GM21529 (cell line): ENCODE measurements at regions not wholly inside any gene's neighbourhood (a gene's known extent, or its start where the extent isn't known, plus 50 kb on each side); places are given as distances from the start of the nearest gene placed in this dataset.
A peak's percentile ranks its signal among the peaks of the same experiment; 100 is the strongest.
"Not testable (repeated sequence)": the region's sequence is repeated elsewhere in the genome, so short reads cannot be mapped to it uniquely, and the experiment has no call there.

Experiments used
- ATAC-seq: cut with Tn5 transposase; IDR thresholded peaks from one replicate; pipeline ENCODE4 v1.9.1; 2021; ENCODE audit not compliant: unreplicated experiment

DNA sequence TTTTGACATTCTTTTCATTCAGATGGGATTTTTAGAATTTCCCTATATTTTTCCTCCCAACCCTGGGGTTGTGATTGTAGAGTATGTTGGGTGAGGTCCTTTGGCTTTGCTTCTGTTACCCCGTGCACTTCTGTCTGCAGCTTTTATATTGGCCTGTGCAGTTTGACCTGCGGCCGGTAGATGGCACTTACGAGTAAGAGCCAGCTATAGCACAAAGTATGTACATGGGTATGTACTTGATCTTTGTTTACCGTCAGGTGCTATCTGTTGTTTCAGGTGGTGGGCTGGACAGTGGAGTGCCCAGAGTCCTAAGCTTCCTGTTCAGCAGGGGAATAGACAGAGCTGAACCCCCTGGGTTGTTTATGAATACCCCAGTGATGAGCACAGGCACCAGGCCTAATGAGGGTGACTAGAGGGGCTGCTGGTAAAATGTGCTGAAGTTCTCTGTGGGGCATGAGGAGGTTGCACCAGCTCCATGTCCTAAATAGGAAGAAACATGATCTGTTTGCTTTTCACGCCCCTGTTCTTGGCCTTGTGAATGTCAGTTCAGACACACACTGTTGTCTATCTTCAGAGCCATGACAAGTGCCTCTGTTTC, 58.9 kb upstream of the THUMPD2 start:
- ATAC-seq = peak; percentile 97

DNA sequence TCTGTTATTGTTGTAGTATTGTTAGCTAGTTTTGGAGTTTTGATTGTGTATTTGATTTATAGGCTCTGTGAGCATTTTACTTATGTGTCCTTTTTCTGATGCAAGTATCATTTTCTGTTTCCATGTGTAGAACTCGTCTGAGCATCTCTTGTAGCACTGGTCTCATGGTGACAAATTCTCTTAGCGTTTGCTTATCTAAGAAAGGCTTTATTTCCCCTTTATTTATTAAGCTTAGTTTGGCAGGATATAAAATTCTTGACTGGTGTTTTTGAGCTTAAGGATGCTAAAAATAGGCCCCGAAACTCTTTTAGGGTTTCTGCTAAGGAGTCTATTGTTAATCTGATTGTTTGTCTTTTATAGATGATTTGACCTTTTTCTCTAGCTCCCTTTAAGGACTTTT, 57.6 kb upstream of the THUMPD2 start:
- no peak for ATAC-seq

DNA sequence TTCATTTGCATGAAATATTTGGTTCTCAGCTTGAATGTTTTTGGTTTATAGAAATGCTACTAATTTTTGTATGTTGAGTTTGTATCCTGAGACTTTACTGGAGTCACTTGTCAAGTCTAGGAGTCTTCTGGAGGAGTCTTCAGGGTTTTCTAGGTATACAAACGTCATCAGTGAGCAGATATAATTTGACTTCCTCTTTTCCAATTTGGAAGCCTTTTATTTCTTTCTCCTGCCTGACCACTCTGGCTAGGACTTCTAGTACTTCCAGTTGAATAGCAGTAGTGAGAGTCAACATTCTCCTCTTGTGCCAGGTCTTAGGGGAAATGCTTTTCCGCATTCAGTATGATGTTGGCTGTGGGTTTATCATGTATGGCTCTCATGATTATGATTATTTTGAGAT, 55.4 kb upstream of the THUMPD2 start:
- no peak for ATAC-seq

DNA sequence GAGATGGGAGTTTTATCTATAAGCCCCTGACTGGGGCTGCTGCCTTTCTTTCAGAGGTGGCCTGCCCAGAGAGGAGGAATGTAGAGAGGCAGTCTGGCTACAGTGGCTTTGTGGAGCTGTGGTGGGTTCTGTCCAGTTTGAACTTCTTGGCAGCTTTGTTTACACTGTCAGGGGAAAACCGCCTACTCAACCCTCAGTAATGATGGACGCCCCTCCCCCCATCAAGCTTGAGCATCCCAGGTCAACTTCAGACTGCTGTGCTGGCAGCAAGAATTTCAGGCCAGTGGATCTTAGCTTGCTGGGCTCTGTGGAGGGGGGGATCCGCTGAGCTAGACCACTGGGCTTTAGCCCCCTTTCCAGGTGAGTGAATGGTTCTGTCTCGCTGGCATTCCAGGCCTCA, 51.6 kb upstream of the THUMPD2 start:
- ATAC-seq = not testable (repeated sequence)
